AG08395 (cell line): ENCODE measurements at regions not wholly inside any gene's neighbourhood (a gene's known extent, or its start where the extent isn't known, plus 50 kb on each side); places are given as distances from the start of the nearest gene placed in this dataset.
A peak's percentile ranks its signal among the peaks of the same experiment; 100 is the strongest.

Experiments
- DNase-seq: peaks from one replicate; pipeline ENCODE4 v3.0.0; 2012; ENCODE audit warnings: mixed read lengths, low spot score

GRCh38 chr6:113564371-113565171 is 292.6 kb upstream of the MARCKS start:
- peak; percentile 84 for DNase-seq

DNA sequence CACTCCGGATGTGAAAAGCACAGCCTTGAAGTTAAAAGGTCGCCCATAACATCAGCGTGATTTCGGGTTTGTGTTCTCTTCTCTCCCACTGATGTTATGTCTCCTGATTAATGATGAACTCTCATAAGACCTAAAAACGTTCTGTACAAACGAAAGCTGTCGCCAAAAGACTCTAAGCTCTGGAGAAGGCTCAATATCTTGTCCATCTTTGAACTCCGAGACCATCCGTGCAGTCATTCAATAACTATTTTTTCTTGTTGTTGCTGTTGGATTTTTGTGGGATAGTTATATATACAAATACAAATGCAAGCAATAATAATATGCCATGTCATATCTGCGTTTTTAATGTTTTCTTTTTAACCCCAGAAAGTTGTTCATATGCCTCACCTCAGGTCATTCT is 291.8 kb upstream of the MARCKS start:
- no peak for DNase-seq

DNA sequence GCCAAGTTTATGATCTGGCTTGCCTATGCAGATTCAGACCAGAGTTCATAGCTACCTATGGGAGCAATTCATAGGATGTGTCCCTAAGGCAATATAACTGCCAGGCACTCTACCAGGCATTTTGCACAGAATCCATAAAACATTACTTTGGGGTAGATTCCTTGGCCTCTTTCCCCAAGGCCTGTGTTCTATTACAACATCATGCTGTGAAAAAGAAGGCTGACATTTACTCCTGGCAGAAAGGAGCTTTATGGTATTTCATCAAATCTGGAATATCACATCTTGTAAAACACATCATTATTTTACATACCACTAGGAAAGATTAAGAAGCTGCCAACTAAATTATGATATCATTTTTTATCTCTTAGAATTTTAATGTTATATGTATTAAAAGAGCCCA is 287.0 kb upstream of the MARCKS start:
- DNase-seq, result peak; percentile 12

- DNase-seq, result no peak
These were observed 286.5 kb upstream of the MARCKS start for GRCh38 chr6:113570641-113571040.

- DNase-seq, result no peak
These were observed 283.0 kb upstream of the MARCKS start for GRCh38 chr6:113574147-113574546.

DNA sequence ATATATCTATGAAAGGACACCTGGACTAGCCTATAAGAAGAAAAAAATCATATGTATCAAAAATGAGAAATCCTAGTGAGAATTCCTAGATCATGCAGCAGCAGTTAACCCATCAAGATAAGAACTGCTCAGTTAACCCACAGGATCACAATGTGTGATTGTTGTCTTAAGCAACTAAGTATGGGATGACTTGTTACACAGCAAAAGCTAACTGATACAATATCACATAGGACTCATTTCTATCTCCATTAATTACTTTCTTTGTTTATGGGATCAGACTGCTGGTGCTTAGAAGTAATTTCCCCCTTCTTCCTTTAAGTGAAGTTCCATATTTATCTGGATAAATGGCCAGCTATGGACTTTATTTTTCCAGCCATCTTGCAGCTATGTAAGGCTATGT is 280.8 kb upstream of the MARCKS start:
- DNase-seq, result no peak

DNA sequence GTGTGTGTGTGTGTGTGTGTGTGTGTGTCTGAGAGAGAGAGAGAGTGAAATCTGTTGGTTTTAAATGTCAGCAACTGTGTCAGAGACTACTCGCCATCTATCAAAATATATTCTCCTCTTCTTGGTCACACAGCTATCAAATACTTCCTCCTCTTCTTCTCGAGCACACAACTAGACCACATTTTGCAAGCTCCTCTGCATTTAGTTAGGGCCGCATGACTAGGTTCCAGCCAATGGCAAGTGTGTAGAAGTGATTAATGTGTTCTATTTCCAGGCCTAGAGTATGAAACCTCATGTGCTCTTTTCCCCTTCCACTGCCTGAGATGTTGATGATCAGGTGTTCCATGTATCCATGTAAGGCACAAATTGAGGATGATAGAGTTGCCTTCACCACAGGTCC is 278.5 kb upstream of the MARCKS start:
- DNase-seq, result no peak

GRCh38 chr6:113584767-113585166 is 272.4 kb upstream of the MARCKS start:
- DNase-seq, result no peak

- DNase-seq, result no peak
These were observed 271.9 kb upstream of the MARCKS start for GRCh38 chr6:113585246-113585645.

DNA sequence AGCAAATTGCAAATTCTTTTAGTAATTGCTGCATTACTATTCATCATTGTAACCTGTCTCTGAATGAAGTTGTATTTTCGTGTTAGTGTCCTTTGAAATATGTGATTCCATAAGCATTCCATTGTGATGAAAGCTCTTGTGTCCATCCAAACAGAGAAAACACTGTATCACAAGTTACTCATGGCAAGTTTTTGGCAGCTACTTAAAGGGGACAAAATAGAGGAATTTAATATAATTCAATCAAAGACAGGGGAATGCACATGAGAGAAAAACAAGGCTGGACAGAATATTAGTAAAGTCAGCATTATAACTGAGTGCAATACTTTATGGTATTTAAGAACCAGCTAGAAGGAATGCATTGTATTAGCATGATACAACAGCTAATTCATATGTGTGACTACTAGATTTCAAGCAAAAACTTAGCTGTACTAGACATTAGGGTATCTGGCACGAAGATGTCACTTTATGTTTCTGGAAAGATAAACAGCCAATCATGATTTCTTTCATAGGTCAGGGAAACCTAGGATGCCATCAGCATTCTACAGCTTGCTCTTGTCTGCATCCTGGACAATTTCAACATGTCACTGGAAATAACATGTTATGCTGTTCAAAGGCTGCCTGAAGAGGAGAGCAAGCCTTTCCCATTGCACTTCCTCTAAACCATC is 270.6 kb upstream of the MARCKS start:
- DNase-seq, result peak; percentile 45

DNA sequence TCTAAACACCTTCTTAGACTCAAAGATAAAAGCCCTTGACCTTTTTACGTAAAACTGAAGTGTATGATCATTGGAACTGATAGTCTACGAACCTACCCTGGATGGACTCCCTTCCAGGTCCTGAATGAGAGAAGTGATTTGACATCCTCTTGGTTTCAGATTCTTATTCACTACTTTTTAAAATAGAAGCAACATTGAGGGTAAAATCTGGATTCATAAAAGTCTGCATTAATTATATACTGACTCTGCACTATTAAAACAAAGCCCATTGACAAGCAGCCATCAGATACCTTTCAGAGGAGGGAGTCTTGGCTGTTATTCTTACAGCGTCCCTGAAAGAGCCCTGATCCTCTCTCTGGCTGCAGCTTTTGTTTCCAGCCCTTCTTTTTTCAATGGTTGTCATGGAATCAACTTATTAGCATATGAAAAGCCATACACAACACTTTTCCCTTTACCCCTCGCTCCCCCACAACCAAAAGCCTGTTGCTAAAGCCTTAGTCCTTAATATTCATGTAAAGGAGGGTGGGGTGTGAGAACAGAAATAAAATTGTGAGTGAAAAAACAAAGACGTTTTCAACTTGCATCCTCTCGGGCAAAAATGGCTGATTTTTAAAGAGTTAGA is 270.0 kb upstream of the MARCKS start:
- DNase-seq, result no peak

GRCh38 chr6:113588646-113589045 is 268.5 kb upstream of the MARCKS start:
- peak; percentile 25 for DNase-seq

GRCh38 chr6:113591896-113592827 is 265.0 kb upstream of the MARCKS start:
- DNase-seq, result no peak

DNA sequence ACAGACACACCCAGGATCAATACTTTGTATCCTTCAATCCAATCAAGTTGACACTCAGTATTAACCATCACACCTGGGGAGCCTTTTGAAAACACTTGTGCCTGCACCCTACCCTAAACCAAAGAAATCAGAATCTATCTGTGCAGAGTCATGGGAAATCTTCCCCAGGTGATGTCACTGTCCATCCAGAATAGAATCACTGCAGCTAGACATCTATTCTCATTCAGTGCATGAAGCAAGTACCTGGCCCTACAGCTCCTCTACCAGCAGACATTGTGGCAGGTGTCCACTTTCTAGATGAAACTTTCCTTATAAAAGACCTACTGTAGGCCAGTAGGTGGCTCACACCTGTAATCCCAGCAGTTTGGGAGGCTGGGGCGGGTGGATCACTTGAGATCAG is 262.4 kb upstream of the MARCKS start:
- no peak for DNase-seq

DNA sequence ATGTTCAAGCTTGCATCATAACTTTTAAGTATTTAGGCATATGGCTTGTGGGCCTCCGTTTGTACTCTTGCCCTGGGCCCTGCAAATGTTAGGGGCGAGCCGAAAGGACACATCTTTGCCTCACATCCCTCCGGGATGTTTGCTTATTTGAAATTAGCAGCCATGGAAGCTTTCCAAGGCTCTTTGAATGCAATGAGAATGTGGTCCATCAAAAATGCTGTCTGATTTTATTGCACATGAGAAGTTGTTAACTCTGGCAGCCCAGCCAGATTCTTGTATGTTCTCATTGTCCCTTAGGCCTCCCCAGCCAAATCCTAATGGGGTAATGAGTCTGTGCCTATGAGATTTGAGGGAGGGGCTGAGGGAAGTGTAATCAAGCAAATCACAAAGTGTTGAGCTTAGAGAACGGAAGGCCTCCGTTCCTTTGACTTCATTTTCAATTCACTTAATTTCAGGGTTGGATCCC is 261.2 kb upstream of the MARCKS start:
- DNase-seq, result peak; percentile 58

GRCh38 chr6:113596387-113597230 is 260.5 kb upstream of the MARCKS start:
- peak; percentile 45 for DNase-seq

- DNase-seq, result peak; percentile 17
These were observed 259.9 kb upstream of the MARCKS start for GRCh38 chr6:113597231-113597583.

DNA sequence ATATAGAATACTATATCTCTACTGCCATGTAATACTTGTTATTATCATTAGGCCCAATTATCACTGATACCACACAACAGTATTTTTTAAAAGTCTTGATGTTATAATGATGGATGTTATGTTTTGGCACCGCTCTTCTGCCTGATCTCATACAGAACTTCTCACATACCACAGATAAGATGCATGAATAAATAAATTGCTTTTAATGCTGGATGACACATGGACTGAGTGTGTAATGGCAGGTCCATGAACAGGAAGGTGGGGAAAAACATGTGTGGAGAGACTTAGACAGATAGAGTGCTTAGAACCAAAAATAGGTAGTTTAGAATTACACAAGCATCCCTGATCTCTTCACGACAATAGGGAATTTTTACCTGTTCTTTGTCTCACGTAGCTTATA is 258.4 kb upstream of the MARCKS start:
- DNase-seq, result no peak

DNA sequence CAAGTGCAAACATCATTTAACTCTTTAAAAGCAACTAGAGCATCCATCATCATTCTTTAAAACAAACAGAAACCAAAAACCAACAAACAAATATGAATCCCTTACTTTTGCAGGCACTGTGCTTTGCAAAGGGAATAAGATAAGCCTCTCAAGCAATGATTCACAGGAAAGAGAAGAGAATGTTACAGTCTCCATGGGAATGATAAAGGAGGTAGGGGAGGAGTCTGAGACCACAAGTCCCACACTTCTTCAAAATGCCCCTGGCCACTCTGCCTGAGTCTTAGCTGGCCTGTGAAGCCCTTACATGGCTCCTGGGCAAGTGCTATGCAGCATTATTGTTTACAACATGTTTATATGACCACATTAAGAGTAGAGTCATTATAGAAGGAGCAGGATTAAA is 257.7 kb upstream of the MARCKS start:
- DNase-seq, result no peak

GRCh38 chr6:113600551-113601339 is 256.4 kb upstream of the MARCKS start:
- no peak for DNase-seq
